ENCODE measurements at regions not wholly inside any gene's neighbourhood (a gene's known extent, or its start where the extent isn't known, plus 50 kb on each side); places are given as distances from the start of the nearest gene placed in this dataset.

GRCh38 chr20:40319741-40320516, 369.1 kb downstream of the MAFB start:
- TF ChIP-seq, protein P1, sequence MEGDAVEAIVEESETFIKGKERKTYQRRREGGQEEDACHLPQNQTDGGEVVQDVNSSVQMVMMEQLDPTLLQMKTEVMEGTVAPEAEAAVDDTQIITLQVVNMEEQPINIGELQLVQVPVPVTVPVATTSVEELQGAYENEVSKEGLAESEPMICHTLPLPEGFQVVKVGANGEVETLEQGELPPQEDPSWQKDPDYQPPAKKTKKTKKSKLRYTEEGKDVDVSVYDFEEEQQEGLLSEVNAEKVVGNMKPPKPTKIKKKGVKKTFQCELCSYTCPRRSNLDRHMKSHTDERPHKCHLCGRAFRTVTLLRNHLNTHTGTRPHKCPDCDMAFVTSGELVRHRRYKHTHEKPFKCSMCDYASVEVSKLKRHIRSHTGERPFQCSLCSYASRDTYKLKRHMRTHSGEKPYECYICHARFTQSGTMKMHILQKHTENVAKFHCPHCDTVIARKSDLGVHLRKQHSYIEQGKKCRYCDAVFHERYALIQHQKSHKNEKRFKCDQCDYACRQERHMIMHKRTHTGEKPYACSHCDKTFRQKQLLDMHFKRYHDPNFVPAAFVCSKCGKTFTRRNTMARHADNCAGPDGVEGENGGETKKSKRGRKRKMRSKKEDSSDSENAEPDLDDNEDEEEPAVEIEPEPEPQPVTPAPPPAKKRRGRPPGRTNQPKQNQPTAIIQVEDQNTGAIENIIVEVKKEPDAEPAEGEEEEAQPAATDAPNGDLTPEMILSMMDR (IDR thresholded peaks at IDR 0.05), result no peak
- TF ChIP-seq POLR2A (IDR thresholded peaks at IDR 0.05), result no peak

Data from ovary (tissue), 3 donors.